ENCODE measurements at regions not wholly inside any gene's neighbourhood (a gene's known extent, or its start where the extent isn't known, plus 50 kb on each side); places are given as distances from the start of the nearest gene placed in this dataset.

- TF ChIP-seq POLR2A (IDR thresholded peaks at IDR 0.05; ENCODE audit: low read length) (no peak), GATA1 (IDR thresholded peaks at IDR 0.05; ENCODE audit: low read depth, low read length) (no peak)
These were observed 142.6 kb downstream of the RPLP1 start for GRCh38 chr15:69595009-69595791.
